Astrocyte (in vitro differentiated cells and primary cell): ENCODE measurements at regions not wholly inside any gene's neighbourhood (a gene's known extent, or its start where the extent isn't known, plus 50 kb on each side); places are given as distances from the start of the nearest gene placed in this dataset.

ENCODE experiments used
- DNase-seq: peaks from one replicate; pipeline ENCODE4 v3.0.0-alpha.2; 2010; ENCODE audit warnings: low read depth
- FAIRE-seq: peaks from 2 replicates; lab custom pipeline; 2011; peaks lifted over from hg19 to GRCh38; lab: Jason Lieb, UNC
- H2AFZ ChIP-seq: 2 replicates; pipeline ENCODE4 v1.6.0; 2012; ENCODE audit warnings: low read depth, low read length, inconsistent platforms
- H3K27ac ChIP-seq: 2 replicates; pipeline ENCODE4 v1.5.1; 2011; ENCODE audit warnings: low read depth, low read length, inconsistent platforms
- H3K27me3 ChIP-seq: 2 replicates; pipeline ENCODE4 v1.6.0; 2011; ENCODE audit warnings: low read length, inconsistent platforms; ENCODE audit not compliant: insufficient read depth
- H3K36me3 ChIP-seq: 2 replicates; pipeline ENCODE4 v1.5.1; 2011; ENCODE audit warnings: low read length, inconsistent platforms; ENCODE audit not compliant: insufficient read depth
- H3K4me1 ChIP-seq: 2 replicates; pipeline ENCODE4 v1.5.1; 2011; ENCODE audit warnings: low read length, inconsistent platforms; ENCODE audit not compliant: insufficient read depth
- H3K4me2 ChIP-seq: 2 replicates; pipeline ENCODE4 v1.6.0; 2012; ENCODE audit warnings: low read length, inconsistent platforms
- H3K4me3 ChIP-seq: 2 replicates; pipeline ENCODE4 v1.5.1; 2011; ENCODE audit warnings: low read depth, mild to moderate bottlenecking, low read length, inconsistent platforms; ENCODE audit not compliant: insufficient read depth
- H3K79me2 ChIP-seq: 2 replicates; pipeline ENCODE4 v1.6.0; 2012; ENCODE audit warnings: mild to moderate bottlenecking, low read length, inconsistent platforms; ENCODE audit not compliant: insufficient read depth
- H3K9ac ChIP-seq: 2 replicates; pipeline ENCODE4 v1.6.0; 2012; ENCODE audit warnings: mild to moderate bottlenecking, low read length, inconsistent platforms
- H3K9me3 ChIP-seq: 2 replicates; pipeline ENCODE4 v1.5.1; 2012; ENCODE audit warnings: low read depth, mild to moderate bottlenecking, low read length, inconsistent platforms; ENCODE audit not compliant: insufficient read depth
- H4K20me1 ChIP-seq: 2 replicates; pipeline ENCODE4 v1.6.0; 2012; ENCODE audit warnings: low read length, inconsistent platforms; ENCODE audit not compliant: insufficient read depth
- H3K27ac Mint-ChIP-seq: one replicate; pipeline ENCODE4 v1.8.0; 2021; ENCODE audit warnings: mild to moderate bottlenecking, mixed read lengths; ENCODE audit not compliant: unreplicated experiment
- H3K27me3 Mint-ChIP-seq: one replicate; pipeline ENCODE4 v1.8.0; 2021; ENCODE audit warnings: low read depth, mixed read lengths; ENCODE audit not compliant: unreplicated experiment
- H3K36me3 Mint-ChIP-seq: one replicate; pipeline ENCODE4 v1.8.0; 2021; ENCODE audit warnings: low read depth, mixed read lengths; ENCODE audit not compliant: unreplicated experiment
- H3K4me1 Mint-ChIP-seq: one replicate; pipeline ENCODE4 v1.8.0; 2021; ENCODE audit warnings: low read depth, mixed read lengths; ENCODE audit not compliant: unreplicated experiment
- H3K4me3 Mint-ChIP-seq: one replicate; pipeline ENCODE4 v1.8.0; 2021; ENCODE audit warnings: mild to moderate bottlenecking, moderate library complexity, mixed read lengths; ENCODE audit not compliant: unreplicated experiment
- H3K9me3 Mint-ChIP-seq: one replicate; pipeline ENCODE4 v1.8.0; 2021; ENCODE audit warnings: mild to moderate bottlenecking, mixed read lengths; ENCODE audit not compliant: unreplicated experiment
- CTCF ChIP-seq: IDR thresholded peaks from 2 replicates; pipeline ENCODE4 v1.5.1; 2011; ENCODE audit warnings: low read depth, mild to moderate bottlenecking, inconsistent platforms, low read length, moderate library complexity; ENCODE audit not compliant: insufficient read depth
- EZH2 ChIP-seq: IDR thresholded peaks from 2 replicates; pipeline ENCODE4 v1.6.1; 2012; ENCODE audit warnings: mild to moderate bottlenecking, low read length, inconsistent platforms; ENCODE audit not compliant: insufficient read depth

- H3K4me2 ChIP-seq = no peak overlapping the region
- no peaks in the 10 kb centered on the region for H3K27me3 ChIP-seq
- H2AFZ ChIP-seq = no peak overlapping the region
- peaks cover 2% of the 10 kb centered on the region for H3K4me1 Mint-ChIP-seq
- TF ChIP-seq CTCF (no peak), EZH2 (no peak)
- H3K9me3 ChIP-seq = no peaks in the 10 kb centered on the region
- no peaks in the 10 kb centered on the region for H3K27me3 Mint-ChIP-seq
- no peak for FAIRE-seq
- no peaks in the 10 kb centered on the region for H3K9me3 Mint-ChIP-seq
- no peak overlapping the region for H3K27ac Mint-ChIP-seq
- no peak overlapping the region for H3K27ac ChIP-seq
- no peaks in the 10 kb centered on the region for H3K36me3 Mint-ChIP-seq
- H3K4me3 ChIP-seq = no peak overlapping the region
- no peaks in the 10 kb centered on the region for H3K36me3 ChIP-seq
- H3K4me3 Mint-ChIP-seq = no peak overlapping the region
- H3K4me1 ChIP-seq = no peaks in the 10 kb centered on the region
- no peaks in the 10 kb centered on the region for H3K79me2 ChIP-seq
- no peak overlapping the region for H3K9ac ChIP-seq
- DNase-seq = no peak
- H4K20me1 ChIP-seq = no peaks in the 10 kb centered on the region
These were observed 609.3 kb upstream of the IMPG1 start for GRCh38 chr6:76681781-76682180.

- Histone ChIP-seq H3K4me1 (no peaks in the 10 kb centered on the region), H3K4me2 (no peak overlapping the region), H3K36me3 (no peaks in the 10 kb centered on the region), H3K27ac (no peak overlapping the region), H3K9ac (no peak overlapping the region), H2AFZ (no peak overlapping the region), H4K20me1 (no peaks in the 10 kb centered on the region), H3K9me3 (no peaks in the 10 kb centered on the region), H3K4me3 (no peak overlapping the region), H3K79me2 (no peaks in the 10 kb centered on the region), H3K27me3 (no peaks in the 10 kb centered on the region)
- no peak overlapping the region for H3K4me3 Mint-ChIP-seq
- H3K9me3 Mint-ChIP-seq = no peaks in the 10 kb centered on the region
- no peak overlapping the region for H3K27ac Mint-ChIP-seq
- no peak for FAIRE-seq
- no peaks in the 10 kb centered on the region for H3K36me3 Mint-ChIP-seq
- no peak for DNase-seq
- no peak for TF ChIP-seq EZH2
- no peak for TF ChIP-seq CTCF
- no peaks in the 10 kb centered on the region for H3K27me3 Mint-ChIP-seq
- H3K4me1 Mint-ChIP-seq = peaks cover 2% of the 10 kb centered on the region
These were observed 604.6 kb upstream of the IMPG1 start for GRCh38 chr6:76677017-76677416.

- Mint-ChIP-seq H3K27ac (no peak overlapping the region), H3K4me3 (no peak overlapping the region), H3K9me3 (no peaks in the 10 kb centered on the region), H3K36me3 (no peaks in the 10 kb centered on the region), H3K27me3 (no peaks in the 10 kb centered on the region), H3K4me1 (no peaks in the 10 kb centered on the region)
- no peaks in the 10 kb centered on the region for H3K9me3 ChIP-seq
- H3K4me3 ChIP-seq = no peak overlapping the region
- H3K4me1 ChIP-seq = no peaks in the 10 kb centered on the region
- FAIRE-seq = no peak
- no peak overlapping the region for H3K9ac ChIP-seq
- DNase-seq = no peak
- TF ChIP-seq CTCF (no peak), EZH2 (no peak)
- no peaks in the 10 kb centered on the region for H3K36me3 ChIP-seq
- no peaks in the 10 kb centered on the region for H3K79me2 ChIP-seq
- H3K27me3 ChIP-seq = no peaks in the 10 kb centered on the region
- no peak overlapping the region for H2AFZ ChIP-seq
- H3K4me2 ChIP-seq = no peak overlapping the region
- H4K20me1 ChIP-seq = no peaks in the 10 kb centered on the region
- no peak overlapping the region for H3K27ac ChIP-seq
These were observed 599.3 kb upstream of the IMPG1 start for GRCh38 chr6:76671751-76672150.
